Epithelial cell of proximal tubule (primary cell): ENCODE measurements at regions not wholly inside any gene's neighbourhood (a gene's known extent, or its start where the extent isn't known, plus 50 kb on each side); places are given as distances from the start of the nearest gene placed in this dataset.

ENCODE experiments used
- DNase-seq: peaks from one replicate; pipeline ENCODE4 v3.0.0-alpha.2; 2011; ENCODE audit warnings: low read depth
- H3K4me3 ChIP-seq: 2 replicates; pipeline ENCODE4 v1.5.1; 2011; ENCODE audit warnings: low read depth, mild to moderate bottlenecking, low read length
- TF ChIP-seq, protein P1 (sequence below): conservative IDR thresholded peaks from 2 replicates; pipeline ENCODE4 v1.5.1; 2012; ENCODE audit warnings: low read depth, mild to moderate bottlenecking, low read length

DNA sequence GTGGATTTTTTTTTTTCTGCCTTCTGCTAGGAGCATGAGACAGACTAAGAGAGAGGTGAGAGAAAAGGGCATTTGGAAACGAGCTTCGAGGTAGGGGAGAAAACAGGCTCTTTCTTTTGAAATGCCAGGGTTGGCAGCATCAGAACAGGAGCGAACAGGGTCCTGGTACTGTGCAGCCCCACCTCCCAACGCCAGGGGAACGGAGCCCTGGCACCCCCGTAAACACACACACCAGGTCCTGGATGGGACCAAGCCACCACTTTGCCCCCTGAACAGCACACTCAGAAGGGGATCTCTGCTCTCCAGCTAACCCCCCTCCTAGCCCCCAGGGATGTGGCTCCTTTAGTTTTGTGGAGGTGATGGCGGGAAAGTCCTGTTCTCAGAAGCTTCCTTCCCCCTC is 127.1 kb downstream of the CTTN start:
- H3K4me3 ChIP-seq = no peak overlapping the region
- DNase-seq = no peak
- TF ChIP-seq, protein P1, sequence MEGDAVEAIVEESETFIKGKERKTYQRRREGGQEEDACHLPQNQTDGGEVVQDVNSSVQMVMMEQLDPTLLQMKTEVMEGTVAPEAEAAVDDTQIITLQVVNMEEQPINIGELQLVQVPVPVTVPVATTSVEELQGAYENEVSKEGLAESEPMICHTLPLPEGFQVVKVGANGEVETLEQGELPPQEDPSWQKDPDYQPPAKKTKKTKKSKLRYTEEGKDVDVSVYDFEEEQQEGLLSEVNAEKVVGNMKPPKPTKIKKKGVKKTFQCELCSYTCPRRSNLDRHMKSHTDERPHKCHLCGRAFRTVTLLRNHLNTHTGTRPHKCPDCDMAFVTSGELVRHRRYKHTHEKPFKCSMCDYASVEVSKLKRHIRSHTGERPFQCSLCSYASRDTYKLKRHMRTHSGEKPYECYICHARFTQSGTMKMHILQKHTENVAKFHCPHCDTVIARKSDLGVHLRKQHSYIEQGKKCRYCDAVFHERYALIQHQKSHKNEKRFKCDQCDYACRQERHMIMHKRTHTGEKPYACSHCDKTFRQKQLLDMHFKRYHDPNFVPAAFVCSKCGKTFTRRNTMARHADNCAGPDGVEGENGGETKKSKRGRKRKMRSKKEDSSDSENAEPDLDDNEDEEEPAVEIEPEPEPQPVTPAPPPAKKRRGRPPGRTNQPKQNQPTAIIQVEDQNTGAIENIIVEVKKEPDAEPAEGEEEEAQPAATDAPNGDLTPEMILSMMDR = no peak

DNA sequence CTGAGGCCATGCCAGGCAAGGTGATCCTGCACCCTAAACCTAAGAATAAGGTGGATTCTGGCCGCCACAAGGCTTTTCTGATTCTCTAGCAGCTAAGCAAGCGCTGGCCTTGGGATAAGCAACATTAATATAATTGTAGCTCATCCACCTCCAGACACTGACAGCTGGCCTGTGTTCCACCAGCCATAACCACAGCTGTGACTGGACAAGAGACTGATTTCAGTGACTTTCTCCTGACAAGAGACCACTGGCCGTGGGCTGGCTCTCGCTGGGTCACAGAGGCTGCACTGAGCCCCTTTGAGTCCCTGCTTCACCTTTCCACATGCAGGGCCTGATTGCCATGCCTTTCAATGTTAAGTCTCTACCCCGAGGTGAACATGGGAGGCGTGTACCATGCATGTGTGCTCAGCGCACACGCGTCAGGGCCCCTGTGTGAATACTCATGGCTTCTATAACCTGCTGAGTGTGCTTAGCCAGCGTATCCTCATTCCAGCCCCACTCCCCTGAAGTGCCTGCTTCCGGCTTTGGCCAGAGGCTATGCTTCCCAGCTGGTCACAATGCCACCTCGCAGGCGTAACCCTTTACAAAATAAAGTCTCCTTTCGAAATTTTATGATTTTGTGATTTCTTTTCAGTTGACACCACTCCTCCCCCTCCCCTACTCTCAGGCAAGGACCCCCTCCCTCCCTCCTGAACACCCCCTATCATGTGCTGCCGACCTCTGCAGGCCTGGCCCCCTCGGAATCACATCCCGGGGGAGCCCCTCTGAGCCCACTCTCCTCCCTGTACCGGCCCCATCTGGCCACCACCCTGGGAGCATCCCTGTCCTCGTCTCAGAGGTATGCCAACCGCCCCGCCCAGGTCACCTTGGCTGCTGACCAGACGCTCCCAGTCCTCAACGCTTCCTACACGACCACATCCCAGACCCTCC is 128.1 kb downstream of the CTTN start:
- TF ChIP-seq, protein P1 = no peak
- no peak for DNase-seq
- no peak overlapping the region for H3K4me3 ChIP-seq

DNA sequence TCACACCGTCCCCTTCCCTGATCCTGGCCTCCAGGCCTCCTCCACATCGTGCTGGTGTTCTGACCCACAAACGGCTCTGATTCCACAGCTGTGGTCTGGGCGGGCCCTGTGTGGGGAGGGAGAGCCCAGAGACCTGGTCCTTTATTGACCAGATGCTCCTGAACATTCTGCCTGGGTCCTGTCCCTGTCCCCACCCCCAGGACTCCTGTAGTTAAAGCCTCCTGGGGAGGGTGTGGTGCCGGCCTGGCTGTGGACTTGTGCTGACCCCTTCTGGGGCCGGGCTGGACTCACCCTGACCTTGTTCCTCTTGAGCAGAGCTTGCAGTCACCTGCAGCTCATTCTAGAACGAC is 128.7 kb downstream of the CTTN start:
- TF ChIP-seq, protein P1 = no peak
- no peak overlapping the region for H3K4me3 ChIP-seq
- no peak for DNase-seq

DNA sequence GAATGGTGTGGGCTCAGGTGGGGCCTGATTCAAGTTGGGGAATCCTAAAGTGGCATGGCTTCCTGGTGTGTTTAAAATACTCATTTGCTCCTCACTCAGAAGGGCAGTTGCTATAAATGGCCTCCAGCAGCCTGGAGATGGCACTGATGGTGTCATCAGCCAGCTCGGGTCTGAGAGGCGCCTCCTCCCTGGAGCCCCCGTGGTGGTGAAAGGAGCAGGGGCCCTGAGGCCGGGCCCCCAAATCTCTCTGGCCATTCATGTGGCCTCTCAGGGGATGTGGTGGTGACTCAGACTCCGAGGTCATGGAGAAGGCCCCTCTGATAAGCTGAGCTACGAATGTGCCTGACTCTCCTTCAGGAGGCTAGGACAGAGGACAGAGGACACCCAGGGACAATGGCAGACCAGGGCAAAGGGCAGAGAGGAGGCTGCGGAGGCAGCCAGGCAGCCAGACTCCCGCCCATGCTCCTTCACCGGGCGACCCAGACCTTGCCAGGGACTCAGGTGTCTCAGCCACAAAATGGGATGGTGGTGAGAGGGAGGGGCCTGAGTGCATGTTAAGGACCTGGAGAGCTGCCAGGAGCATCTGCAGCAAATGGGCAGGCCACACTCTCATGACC is 129.2 kb downstream of the CTTN start:
- H3K4me3 ChIP-seq = no peak overlapping the region
- no peak for DNase-seq
- TF ChIP-seq, protein P1 = no peak

DNA sequence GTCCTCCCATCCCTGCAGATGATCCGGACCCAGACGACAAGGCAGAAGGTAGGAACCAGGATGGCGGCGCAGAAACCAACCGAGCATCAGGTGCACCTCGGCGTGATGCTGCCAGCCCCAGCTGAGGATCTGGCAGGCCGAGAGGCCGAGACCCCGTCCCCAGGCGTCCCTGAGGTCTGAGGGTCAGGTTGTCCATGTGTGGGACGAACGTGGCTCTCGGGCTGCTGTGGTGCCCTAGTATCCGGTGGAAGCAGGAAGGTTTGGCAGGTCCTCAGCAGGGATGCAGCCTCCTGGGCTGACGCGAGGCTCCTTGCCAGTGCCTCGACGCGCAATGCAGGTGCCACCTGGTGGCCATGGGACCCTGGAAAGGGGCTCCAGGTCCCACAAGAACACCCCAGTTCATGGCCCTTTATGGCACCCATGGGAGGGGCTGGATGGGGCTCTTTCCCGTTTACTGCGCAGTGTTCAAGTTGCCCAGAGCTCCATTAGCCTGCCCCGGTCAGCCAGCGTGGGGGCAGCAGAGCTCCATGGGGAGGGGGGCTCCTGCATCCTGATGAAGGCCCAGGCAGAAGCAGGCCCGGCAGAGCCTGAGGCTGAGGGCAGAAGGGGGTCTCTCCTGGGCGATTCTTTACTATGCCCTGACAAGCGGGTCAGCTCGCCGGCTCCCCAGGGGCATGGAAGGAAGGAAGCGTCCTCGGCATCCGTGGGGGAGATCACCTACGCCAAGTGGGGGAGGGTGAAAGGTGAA is 129.9 kb downstream of the CTTN start:
- no peak overlapping the region for H3K4me3 ChIP-seq
- TF ChIP-seq, protein P1 = no peak
- no peak for DNase-seq

DNA sequence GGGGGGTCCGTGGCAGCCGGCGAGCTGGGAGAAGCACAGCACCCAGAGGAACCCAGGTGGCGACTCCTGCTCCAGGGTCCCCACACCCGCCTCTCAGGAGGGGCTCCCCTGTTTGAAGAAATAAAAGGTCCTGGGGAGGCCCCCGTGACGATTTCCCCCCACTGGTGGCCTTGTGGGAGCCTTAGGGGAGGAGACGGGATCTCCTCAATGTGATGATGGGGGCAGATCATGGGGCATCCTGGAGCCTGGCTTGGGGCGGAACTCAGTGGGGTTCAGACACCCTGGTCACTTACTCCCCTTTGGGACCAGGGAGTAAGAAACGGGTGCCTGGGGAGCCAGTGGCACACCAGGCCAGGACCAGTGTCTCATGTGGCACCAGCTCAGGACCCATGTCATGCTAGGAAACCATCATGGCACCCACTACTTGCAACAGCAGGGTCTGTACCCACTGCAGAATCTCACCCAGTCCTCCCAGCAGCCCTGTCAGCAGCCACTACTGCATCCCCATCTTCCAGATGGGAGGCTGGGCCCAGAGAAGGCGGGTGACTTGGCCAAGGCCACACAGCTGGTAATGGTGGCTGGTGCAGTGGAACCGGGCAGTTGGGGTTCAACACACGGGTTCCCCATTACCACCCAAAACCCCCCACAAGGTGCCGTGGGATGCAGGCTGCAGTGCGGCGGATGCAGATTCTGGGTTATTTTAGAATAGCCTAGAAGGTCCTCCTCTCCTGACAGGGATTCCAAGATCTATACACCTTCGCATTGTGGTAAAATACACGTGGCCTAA is 130.7 kb downstream of the CTTN start:
- TF ChIP-seq, protein P1 = no peak
- no peak overlapping the region for H3K4me3 ChIP-seq
- no peak for DNase-seq
